GM21723 (cell line): ENCODE measurements at regions not wholly inside any gene's neighbourhood (a gene's known extent, or its start where the extent isn't known, plus 50 kb on each side); places are given as distances from the start of the nearest gene placed in this dataset.

Experiments
- ATAC-seq: cut with Tn5 transposase; IDR thresholded peaks from one replicate; pipeline ENCODE4 v1.9.1; 2021; ENCODE audit warnings: mild to moderate bottlenecking, moderate library complexity; ENCODE audit not compliant: unreplicated experiment

DNA sequence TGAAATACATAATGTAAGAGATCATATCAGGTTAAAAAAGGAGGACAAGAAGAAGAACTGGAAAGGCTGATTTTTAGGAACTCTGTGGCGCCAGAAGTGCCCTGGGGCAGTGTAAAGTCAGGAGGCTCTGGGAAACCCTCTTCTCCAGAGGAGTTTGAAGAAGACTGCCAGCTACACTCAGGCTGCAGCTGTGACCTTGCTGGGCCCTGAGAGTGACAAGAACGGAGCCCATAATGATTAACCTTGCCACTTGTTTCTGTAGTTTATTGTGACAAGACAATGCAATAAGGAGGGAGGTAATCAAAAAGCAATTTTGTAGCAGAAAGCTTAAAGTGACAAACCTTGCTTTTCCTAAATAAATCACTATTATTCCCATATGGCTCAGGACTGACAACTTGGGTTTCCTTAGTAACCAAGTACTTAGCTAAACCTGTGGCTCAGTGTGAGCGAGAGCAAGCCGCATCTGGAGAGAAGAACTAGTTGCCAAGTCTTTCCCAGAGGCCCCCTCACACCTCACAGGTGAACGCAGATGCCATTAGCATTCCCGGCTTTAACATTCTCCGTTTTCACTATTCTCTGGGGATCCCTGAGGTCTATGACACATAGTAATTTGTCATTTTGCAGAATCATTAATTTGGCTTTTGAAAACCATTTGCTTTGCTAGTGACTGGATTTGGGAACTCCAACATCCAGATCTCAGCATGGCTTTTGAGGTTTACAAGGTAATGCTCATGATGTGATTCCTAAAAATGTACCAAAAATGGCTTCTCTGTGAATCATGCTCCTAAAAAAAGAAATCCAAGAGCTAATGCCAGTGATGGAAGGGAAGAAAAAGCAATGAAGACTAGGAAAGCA, 115.9 kb downstream of the OMA1 start:
- no peak for ATAC-seq

DNA sequence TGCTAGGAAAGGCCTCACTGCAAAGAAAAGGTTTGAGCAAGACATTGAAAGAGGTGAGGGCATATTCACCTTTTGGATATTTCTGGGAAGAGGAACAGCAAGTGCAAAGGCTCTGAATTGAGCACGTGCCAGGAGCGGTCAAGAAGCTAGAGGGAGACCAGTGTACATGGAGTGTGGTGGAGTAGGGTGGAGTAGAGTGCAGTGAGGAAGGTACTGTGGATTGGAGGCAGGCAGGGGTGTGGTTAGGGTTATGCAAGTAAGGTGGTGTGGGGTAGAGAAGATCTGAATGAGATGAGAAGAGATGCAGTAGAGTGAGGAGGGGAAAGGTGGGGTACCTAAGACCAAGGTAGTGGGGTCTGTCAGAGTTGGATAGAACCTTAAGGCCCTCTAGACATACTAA, 119.6 kb downstream of the OMA1 start:
- ATAC-seq: no peak

DNA sequence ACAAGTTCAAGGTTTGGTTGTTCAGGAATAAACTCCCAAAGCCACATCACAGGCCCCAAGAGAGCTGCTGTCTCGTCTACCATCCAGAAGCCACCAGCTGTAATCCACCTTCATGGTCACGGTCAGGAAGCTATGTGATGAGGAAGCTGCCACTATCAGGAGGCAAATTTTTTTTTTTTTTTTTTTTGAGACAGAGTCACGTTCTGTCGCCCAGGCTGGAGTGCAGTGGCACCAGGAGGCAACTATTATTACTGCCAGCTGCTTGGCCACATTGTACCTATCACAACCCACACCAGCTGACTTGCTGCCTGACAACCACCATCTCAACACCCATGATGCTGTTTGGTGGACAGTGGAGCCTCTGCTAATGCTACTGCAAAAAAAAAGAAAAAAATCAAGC, 124.1 kb downstream of the OMA1 start:
- no peak for ATAC-seq

DNA sequence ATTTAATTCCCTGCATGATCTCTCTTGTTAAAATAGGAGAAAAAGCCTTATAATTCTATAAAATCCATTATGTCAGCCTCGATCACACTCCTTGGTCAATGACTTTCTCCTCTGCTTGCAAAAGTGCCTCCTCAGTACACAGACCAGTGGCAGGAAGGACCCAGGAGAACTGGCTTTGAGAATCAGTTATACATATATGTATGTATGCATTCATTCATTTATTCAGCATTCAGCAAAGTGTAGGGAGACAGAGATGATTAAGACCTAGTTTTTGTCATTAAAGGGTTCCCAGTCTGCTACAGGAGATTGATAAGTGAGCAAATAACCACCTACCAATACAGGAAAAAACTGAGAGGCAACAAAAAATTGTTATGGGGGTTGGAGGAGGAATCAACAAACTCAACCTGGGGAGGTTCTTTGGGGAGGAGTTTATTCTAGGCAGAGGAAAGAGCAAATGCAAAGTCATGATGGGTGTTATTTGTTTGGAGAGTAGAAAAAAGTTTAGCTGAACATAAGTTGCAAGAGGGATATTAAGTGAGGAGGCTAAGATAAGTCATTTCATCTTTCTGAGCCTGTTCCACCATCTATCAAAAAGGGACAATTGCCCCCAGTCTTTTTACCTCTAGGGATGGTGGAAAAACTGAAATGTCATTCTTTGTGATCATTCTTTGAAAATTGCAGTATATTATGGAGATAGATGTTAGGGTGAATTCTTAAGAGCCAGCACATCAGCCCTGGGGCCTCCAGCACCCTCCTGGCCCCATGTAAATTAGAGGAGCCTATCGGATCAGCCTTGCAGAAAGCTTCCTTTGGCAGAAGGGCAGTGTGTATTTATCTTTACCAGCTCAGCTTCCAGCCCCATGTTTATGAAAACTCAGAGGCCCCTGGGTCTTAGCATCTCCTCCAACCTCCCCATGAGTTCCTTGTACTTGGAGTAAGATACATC, 128.0 kb downstream of the OMA1 start:
- no peak for ATAC-seq

DNA sequence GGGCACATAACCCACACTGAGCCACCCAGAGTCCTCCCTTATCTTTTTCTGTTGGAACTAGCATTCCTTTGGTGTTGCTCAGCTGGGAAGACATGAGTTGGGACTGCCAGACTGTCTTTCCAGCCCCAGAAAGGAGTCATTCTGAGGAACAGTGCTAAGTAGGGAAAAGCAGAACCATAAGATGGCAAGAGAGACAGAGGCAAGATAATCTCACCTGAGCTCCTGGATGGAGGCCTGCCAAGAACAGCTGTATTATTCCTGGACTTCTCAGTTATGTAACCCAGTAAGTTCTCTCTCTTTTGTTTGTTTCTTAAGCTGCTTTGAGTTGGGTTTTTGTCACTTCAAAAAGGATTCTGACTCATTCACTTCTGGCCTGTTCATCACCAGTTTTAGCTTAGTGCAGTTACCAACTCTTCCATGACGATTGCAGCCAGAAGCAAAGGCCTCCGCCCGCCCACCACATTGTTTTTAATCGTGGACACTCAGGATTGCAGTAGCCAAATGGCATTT, 134.4 kb downstream of the OMA1 start:
- no peak for ATAC-seq

DNA sequence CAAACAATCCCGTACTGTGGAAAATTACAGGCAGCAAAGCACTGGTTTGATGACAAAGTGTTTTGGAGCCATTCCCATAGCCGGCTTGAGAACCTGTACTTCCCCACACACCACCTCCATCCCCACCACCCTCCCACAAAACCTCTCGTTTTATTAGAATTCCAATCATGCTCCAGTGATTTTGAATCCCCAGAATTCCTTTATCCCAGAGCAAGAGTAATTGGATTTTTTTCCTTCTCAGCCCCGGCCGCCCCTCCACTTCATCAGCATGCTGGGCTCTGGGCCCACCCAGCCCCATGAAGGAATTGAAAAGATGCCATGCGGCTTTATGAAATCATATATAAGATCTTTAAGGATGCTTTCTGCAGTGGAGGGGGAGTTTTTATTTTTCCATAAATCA, 136.6 kb downstream of the OMA1 start:
- ATAC-seq: no peak

DNA sequence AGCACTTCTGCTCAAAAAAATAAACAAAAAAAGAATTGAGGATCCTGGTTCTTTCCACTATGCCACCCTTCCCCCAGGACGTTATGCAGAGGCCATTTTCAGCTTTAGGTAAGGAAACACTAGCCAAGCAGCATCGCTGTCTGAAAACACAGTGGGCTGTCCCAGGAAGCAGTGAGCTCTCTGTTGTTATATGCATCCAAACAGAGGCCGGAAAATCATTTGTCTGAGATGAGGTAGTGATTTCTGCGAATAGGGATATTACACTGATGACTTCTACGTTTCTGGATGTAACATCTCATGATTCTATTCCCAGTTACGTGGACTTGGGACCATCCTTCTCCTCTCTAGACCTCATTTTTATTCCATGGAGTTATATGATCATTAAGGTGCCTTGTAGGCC, 137.2 kb downstream of the OMA1 start:
- no peak for ATAC-seq

DNA sequence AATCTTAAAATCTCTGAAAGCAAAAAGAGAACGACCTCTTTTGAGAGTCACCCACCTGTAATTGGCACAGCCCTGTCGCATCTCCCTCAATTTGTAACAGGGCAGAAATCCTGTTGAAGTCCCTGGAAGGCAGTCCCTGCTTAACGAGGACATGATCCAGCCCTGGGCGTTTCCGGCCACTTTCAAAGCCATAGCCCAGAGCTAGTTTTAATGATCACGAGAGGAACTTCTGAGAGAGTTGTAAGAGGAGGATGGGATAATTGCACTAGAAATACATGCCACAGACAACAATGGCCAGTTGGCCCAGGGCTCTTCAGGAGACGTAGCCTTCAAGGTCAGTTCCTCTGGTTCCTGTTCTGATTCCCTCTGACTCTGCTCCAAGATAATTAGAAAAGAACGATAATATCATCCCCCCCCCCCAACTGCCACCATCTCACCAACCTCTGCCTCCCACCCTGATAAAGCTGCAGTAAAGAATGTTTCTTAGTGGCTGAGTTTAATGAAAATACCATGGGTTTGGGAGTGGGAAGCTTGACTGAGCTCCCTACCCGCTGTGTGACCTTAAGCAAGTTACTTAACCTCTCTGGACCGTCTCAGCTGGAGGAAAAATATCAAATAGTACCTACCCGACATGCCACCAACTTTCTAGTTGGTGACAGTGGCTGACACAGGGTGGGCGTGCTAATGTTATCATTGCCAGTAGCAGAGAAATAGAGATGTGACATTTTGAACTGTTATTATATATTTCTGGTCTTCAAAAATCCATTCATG, 140.0 kb downstream of the OMA1 start:
- no peak for ATAC-seq

DNA sequence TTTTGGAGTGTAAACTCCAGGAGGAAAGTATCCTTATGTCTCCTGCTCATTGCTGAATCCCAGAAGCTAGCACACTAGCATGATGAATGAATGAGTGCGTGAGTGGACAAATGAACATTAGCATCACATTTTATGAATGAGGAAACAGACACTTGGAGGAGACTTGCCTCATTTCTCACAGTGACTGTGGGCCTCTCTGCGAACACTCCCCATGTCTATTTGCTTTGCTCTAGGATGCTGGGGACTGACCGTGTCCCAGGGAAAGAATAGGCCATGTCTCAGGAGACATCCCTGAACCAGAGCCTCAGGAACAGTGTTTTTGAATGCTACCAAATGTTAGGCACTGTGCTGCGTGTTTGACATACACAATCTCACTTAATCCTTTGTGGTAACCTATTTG, 140.9 kb downstream of the OMA1 start:
- ATAC-seq: no peak

DNA sequence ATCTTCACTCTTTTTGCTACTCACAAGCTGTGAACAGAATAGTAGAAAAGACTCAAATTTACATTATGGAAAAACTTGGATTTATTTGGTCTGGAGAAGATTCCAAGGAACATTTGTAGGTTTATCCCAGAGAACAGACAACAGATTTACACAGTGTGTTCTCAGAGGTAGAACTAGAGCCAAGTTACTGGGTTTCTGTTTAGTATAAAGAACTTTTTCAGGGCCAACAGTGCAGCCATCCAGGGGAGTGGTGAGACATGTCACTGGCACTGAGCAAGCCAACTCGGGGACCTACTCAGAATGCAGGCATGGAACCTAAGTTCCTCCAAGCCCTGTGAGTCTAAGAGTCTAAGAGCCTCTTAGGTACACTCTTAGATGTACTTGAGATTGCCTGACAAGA, 142.6 kb downstream of the OMA1 start:
- ATAC-seq: no peak

DNA sequence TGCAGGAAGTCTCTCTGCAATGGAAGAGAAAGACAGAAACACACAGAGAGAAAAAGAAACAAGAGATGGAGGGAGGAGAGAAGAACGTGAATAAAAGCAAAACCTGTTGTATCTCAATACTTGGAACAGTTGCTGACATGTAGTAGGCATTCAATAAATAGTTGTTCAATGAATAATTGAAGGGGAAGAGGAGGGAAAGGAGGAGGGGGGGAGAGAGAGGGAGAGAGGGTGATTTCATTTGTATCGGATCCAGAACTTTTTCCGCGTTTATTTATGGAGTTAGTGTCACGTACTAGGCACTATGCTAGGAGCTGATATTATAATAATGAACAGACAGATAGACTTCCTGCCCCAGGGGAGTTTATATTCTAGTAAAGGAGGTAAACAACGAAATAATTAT, 144.1 kb downstream of the OMA1 start:
- no peak for ATAC-seq

DNA sequence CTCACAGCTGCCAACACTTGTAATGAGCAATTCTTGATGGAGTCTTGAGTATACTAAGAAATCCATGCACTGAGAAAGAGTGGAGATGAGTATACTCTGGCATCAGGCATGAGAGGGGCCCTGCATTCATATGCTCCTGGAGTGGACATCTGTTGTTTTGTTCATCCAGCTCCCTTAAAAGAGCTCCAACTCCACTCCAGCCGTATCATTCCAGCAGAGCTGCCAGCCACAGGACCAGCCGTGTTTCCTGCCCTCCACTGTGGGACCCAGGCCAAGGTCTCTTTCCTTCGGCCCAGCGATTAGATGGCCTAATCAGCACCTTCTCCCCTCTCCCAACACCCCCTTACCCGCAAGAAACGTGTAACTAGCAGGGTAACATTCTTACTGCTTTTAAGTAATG, 144.5 kb downstream of the OMA1 start:
- ATAC-seq: no peak

DNA sequence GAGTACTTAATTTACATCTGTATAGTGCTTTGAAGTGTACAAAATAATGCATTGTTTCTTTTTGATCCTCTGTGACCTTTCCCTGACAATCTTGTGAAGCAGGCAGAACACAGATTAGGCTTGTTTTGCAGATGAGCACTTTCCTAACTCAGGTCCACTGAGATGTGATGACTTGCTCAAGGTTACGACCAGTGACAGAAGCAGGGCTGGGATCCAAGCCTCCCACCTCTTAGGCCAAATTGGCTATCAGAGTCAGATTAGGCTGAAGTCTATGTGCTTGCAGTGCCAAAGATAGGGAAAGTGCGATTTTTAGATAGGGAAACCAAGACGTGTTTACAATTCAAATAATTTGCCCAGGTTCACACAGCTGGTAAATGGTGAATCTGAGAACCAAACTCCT, 147.3 kb downstream of the OMA1 start:
- ATAC-seq: no peak

DNA sequence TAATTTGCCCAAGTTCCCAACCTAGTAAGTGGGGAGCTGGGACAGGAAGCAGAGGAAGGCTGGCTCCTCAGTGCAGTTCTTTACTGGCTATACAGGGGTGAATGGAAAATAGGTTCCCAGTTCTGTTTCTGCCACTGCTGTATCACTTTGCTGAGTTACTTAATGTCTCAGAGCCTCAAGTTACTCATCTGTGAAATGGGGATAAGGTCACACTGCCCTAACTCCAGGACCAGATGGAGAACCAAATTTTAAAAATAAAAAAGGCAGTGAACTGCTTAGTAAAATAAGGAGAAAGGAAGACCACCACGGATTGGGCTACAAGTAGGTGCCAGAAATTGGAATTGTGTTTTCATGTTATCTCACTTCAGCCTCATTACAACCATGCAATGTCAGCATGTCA, 147.8 kb downstream of the OMA1 start:
- ATAC-seq: no peak

DNA sequence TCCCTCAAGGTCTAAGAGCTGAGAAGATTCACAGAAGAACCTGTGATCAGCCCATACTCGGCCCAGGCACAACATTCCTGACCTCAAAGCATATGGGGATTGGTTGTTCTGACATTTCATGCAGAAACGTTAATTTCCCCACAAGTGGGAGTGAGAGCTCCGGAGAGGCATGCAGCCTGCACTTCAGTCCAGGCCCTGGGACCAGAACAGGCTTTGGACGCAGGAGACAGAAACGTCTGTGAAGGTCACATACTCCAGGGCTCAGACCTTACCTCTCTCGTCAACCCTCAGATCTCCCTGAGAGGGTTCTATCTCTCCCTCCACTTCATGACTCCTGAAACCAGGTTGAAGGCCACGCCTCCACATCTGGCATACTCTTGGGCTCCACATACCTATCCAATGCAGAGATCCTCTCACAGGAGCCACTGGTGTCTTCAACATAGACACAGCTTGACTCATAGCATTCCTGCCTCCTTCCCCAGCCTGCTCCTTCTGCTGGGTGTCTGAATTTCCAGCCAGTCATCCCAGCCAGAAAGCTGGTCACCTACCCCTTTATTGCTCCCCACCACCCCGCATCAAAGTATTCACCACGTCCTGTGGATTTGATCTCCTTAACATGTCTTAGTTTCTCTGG, 149.2 kb downstream of the OMA1 start:
- no peak for ATAC-seq

DNA sequence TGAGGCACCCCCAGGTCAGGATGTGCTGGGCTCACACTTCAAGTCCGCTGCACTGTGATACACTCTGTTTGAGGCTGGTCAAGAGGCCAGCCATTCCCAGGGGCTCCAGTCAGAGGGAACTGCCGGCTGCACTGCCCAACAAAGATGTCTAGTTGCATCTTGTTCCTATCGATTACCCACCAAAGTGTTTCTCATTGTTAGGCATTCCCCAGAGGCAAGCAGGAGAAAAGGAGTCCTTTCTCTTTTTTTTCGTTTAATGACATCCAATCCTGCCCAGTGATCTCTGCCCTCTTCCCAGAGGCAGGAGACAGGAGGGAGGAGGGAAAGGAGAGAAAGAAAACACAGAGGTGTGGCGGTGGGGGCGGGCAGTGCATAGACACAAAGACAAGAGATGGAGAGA, 150.4 kb downstream of the OMA1 start:
- no peak for ATAC-seq

DNA sequence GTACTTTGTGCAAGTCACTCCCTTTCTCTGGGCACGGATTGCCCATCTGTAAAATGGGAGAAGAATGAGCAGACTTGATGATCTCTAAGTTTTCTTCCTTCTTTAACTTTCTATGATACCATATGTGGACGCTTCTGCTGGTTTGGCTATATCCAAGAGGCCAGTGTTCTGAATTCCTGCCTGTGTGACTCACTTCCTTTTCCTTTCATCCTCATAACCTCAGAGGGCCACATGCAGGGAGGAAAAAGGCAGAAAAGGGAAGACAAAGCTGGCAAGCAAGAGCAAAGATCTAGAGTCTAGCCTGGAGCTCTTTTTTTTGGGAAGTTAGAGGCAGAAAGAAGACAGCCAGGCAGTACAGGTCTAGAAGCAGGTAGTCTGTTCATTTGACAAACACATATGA, 151.2 kb downstream of the OMA1 start:
- ATAC-seq: no peak

DNA sequence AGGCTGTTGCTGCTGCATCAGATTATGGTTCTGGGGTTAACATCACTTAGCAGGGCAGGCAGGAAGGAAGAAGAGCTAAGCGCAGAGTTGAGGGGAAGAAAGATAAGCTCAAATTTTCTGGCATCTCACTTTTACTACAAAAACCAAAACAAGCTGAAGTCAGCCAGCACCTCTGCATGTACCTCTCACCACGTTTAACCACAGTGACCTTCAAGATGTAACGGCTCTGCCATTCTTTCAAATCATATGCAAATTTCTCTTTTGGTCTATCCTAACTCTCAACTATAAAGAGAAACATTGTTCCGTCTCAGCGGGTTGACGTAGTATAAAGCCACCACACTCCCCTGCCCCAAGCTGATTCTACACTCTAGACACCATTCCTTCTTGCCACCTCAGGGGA, 154.4 kb downstream of the OMA1 start:
- ATAC-seq: peak; percentile 70

DNA sequence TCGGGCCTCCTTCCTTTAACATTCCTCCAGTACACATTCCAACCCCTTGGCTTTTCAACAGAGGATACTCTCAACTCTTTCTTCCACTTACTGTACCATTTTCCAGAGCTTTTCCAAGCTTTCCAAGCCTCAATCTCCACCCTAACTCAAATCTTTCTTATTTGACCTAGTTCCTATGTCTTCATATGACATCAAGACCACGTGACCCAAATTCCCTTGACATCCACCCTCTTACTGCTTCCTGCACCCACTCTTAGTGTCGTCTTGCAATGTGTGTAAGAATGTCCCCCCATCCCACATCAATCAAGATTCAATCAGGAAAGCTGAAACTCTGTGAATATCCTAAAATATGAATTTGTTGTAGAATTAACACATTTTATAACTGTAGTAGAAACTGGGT, 155.0 kb downstream of the OMA1 start:
- ATAC-seq: no peak

DNA sequence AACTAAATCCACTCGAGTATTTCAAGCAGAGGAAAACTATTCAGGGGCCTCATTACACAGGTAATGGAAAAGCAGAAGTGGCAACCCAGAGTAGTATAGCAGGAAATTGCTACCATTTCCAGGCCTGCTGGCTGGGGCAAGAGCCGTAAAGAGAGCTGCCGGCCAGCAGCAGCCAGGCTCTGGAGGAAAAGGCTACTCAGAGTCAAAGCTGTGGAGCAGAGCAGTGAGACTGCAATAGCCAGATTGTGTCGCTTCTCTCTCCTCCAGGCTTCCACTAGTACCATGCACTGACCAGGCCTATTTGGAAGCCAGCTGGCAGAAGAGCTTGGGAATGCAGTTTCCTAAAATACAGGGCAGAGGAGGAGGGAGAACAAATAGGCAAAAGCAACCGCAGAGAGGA, 155.5 kb downstream of the OMA1 start:
- ATAC-seq: no peak

DNA sequence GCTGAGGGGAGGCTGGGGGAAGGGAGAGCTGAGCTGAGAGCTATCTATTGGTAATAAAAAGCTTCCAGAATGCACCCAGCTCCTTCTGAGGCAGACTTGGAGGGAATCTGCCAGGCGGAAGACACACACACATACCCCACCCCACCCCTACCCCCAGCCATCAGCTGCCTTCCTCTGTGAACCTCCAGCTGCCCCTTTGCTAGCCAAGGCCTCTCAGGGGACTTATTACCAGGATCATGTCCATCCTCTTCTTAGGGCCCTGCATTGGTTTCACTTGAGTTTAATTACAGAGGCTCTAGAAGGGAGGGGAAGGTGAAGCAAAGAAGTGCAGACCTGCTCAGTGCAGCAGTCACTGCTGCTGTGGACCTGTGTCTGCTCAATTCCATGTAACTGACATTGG, 156.4 kb downstream of the OMA1 start:
- no peak for ATAC-seq
